B cell (primary cell): ENCODE measurements at regions not wholly inside any gene's neighbourhood (a gene's known extent, or its start where the extent isn't known, plus 50 kb on each side); places are given as distances from the start of the nearest gene placed in this dataset.

Experiments used
- EZH2 ChIP-seq: IDR thresholded peaks from 2 replicates; pipeline ENCODE4 v1.6.1; 2012; ENCODE audit warnings: borderline replicate concordance, low read depth, mild to moderate bottlenecking, moderate library complexity, low read length; ENCODE audit not compliant: insufficient read depth, poor library complexity, severe bottlenecking
- TF ChIP-seq, protein P1 (sequence below): fragments of 200-600 bp; IDR thresholded peaks from one replicate; pipeline ENCODE4 v1.8.0; 2022; ENCODE audit warnings: antibody characterized with exemption, mild to moderate bottlenecking

DNA sequence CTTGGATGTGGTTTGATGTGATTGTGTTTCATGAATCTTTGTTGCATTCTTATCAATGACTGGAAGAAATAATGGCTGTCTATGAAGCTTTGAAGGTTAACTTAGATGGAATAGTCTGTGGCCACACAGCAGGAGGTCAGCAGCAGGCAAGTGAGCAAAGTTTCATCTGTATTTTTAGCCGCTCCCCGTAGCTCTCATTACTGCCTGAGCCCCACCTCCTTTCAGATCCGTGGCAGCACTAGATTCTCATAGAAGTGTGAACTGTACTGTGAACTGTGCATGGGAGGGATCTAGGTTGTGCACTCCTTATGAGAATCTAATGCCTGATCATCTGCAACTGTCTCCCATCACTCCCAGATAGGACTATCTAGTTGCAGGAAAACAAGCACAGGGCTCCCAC, 660.2 kb downstream of the EPHA7 start:
- TF ChIP-seq, protein P1, sequence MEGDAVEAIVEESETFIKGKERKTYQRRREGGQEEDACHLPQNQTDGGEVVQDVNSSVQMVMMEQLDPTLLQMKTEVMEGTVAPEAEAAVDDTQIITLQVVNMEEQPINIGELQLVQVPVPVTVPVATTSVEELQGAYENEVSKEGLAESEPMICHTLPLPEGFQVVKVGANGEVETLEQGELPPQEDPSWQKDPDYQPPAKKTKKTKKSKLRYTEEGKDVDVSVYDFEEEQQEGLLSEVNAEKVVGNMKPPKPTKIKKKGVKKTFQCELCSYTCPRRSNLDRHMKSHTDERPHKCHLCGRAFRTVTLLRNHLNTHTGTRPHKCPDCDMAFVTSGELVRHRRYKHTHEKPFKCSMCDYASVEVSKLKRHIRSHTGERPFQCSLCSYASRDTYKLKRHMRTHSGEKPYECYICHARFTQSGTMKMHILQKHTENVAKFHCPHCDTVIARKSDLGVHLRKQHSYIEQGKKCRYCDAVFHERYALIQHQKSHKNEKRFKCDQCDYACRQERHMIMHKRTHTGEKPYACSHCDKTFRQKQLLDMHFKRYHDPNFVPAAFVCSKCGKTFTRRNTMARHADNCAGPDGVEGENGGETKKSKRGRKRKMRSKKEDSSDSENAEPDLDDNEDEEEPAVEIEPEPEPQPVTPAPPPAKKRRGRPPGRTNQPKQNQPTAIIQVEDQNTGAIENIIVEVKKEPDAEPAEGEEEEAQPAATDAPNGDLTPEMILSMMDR: no peak
- TF ChIP-seq EZH2: no peak
